Eye (tissue), 1 donor: ENCODE measurements at regions not wholly inside any gene's neighbourhood (a gene's known extent, or its start where the extent isn't known, plus 50 kb on each side); places are given as distances from the start of the nearest gene placed in this dataset.
A peak's percentile ranks its signal among the peaks of the same experiment; 100 is the strongest.
"Not testable (repeated sequence)": the region's sequence is repeated elsewhere in the genome, so short reads cannot be mapped to it uniquely, and the experiment has no call there.

Experiments used
- DNase-seq: peaks from one replicate; pipeline ENCODE4 v3.0.0-alpha.2; 2015

- no peak for DNase-seq
Measured at GRCh38 chr3:112736386-112736785, 95.4 kb upstream of the CCDC80 start.

GRCh38 chr3:112735926-112736325, 95.0 kb upstream of the CCDC80 start:
- no peak for DNase-seq

GRCh38 chr3:112734736-112735350, 93.9 kb upstream of the CCDC80 start:
- peak; percentile 62 for DNase-seq

GRCh38 chr3:112734171-112734570, 93.2 kb upstream of the CCDC80 start:
- DNase-seq: no peak

GRCh38 chr3:112730210-112730609, 89.3 kb upstream of the CCDC80 start:
- DNase-seq: no peak

GRCh38 chr3:112721231-112721630, 80.3 kb upstream of the CCDC80 start:
- DNase-seq: no peak

- DNase-seq: no peak
Measured at GRCh38 chr3:112718967-112719366, 78.0 kb upstream of the CCDC80 start.

GRCh38 chr3:112718516-112718915, 77.6 kb upstream of the CCDC80 start:
- DNase-seq: no peak

- DNase-seq: no peak
Measured at GRCh38 chr3:112709911-112710310, 69.0 kb upstream of the CCDC80 start.

- no peak for DNase-seq
Measured at GRCh38 chr3:112699436-112699978, 58.6 kb upstream of the CCDC80 start.

- DNase-seq: not testable (repeated sequence)
Measured at GRCh38 chr3:112698442-112698841, 57.5 kb upstream of the CCDC80 start.

- DNase-seq: not testable (repeated sequence)
Measured at GRCh38 chr3:112696244-112696643, 55.3 kb upstream of the CCDC80 start.

- DNase-seq: not testable (repeated sequence)
Measured at GRCh38 chr3:112695377-112696108, 54.6 kb upstream of the CCDC80 start.

GRCh38 chr3:112694906-112695305, 54.0 kb upstream of the CCDC80 start:
- not testable (repeated sequence) for DNase-seq

GRCh38 chr3:112693186-112693585, 52.2 kb upstream of the CCDC80 start:
- DNase-seq: no peak
